Gastrocnemius medialis (tissue), 4 donors: ENCODE measurements at regions not wholly inside any gene's neighbourhood (a gene's known extent, or its start where the extent isn't known, plus 50 kb on each side); places are given as distances from the start of the nearest gene placed in this dataset.

Source experiments
- ATAC-seq, 2 donors: fragments of 150-250 bp; one replicate each; pipeline ENCODE4 v1.9.1; 2016
- DNase-seq, 2 donors: peaks; one replicate each; pipeline ENCODE4 v3.0.0-alpha.2; 2019
- H3K27ac ChIP-seq, 4 donors: fragments of 200-600 bp; sonication (generic); 1 replicate in 1 of 4; 2 replicates in 3 of 4; pipeline ENCODE4 v1.5.1; 2016 to 2018; ENCODE audit warnings: mild to moderate bottlenecking in 2 of 4, moderate library complexity in 1 of 4
- H3K27me3 ChIP-seq, 3 donors: fragments of 200-600 bp; sonication (generic) in 2 of 3; 1 replicate in 1 of 3; 2 replicates in 2 of 3; pipeline versions ENCODE4 v1.5.1 to v1.6.0; 2016 to 2019; ENCODE audit warnings: mild to moderate bottlenecking in 1 of 3, moderate library complexity in 1 of 3
- H3K36me3 ChIP-seq, 2 donors: fragments of 200-600 bp; sonication (generic) in 1 of 2; one replicate each; pipeline ENCODE4 v1.5.1; 2017 to 2018
- H3K4me1 ChIP-seq, 2 donors: fragments of 200-600 bp; sonication (generic) in 1 of 2; one replicate each; pipeline ENCODE4 v1.5.1; 2016 to 2017; ENCODE audit warnings: mild to moderate bottlenecking in 2 of 2
- H3K4me3 ChIP-seq, 4 donors: fragments of 200-600 bp; sonication (generic) in 3 of 4; 1 replicate in 1 of 4; 2 replicates in 3 of 4; pipeline ENCODE4 v1.5.1; 2016 to 2019; ENCODE audit warnings: mild to moderate bottlenecking in 2 of 4
- H3K9me3 ChIP-seq, 3 donors: fragments of 200-600 bp; sonication (generic) in 2 of 3; 1 replicate in 1 of 3; 2 replicates in 2 of 3; pipeline ENCODE4 v1.5.1; 2016 to 2019
- CTCF ChIP-seq, 5 experiments: fragments of 450-650 bp in 3 of 5; fragments of 200-600 bp in 2 of 5; sonication (generic) in 2 of 5; IDR thresholded peaks in 4 of 5; conservative IDR thresholded peaks in 1 of 5; 1 replicate in 4 of 5; 2 replicates in 1 of 5; pipeline ENCODE4 v1.5.1; 2016 to 2019; ENCODE audit warnings: antibody characterized with exemption in 5 of 5, mild to moderate bottlenecking in 3 of 5, moderate library complexity in 3 of 5
- POLR2A ChIP-seq, 2 donors: fragments of 450-650 bp; IDR thresholded peaks; one replicate each; pipeline ENCODE4 v1.6.1; 2017; ENCODE audit warnings: antibody characterized with exemption in 2 of 2, mild to moderate bottlenecking in 2 of 2, moderate library complexity in 2 of 2
- in situ Hi-C, 4 donors: fragments of 200-750 bp; cut with MboI; loops; one replicate each; pipeline versions ENCODE4 v1.15.0 to v1.8.0; 2017; ENCODE audit warnings: low sequenced_read_pairs in 4 of 4
- intact Hi-C: fragments of 100-400 bp; cut with DNase I; formaldehyde crosslinking; loops from one replicate; pipeline ENCODE4 v1.15.1; 2023; ENCODE audit warnings: low total_unique reads

DNA sequence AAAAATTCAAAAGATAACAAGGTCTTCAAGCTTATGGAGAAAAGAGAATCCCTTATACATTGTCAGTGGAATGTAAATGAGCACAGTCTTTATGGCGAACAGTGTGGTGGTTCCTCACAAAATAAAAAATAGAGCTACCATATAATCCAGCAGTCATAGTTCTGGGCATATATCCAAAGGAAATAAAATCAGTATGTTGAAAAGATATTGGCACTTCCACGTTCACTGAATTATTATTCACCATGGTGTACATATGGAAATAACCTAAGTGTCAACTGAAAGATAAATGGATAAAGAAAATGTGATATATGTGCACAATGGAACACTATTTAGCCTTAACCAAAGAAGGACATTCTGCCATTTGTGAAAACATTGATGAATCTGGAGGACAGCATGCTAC is 1161.2 kb downstream of the ROBO2 start:
- intact Hi-C loops (no loop called here), in situ Hi-C loops (no loop called here)

GRCh38 chr3:78204977-78205376 is 1165.1 kb downstream of the ROBO2 start:
- ATAC-seq, result no peak
- Histone ChIP-seq H3K4me3 (no peak overlapping the region), H3K27me3 (no peaks in the 10 kb centered on the region), H3K27ac (no peak overlapping the region), H3K36me3 (no peaks in the 10 kb centered on the region), H3K4me1 (no peaks in the 10 kb centered on the region), H3K9me3 (no peaks in the 10 kb centered on the region)
- in situ Hi-C loops (no loop called here), intact Hi-C loops (no loop called here)
- no peak for DNase-seq
- TF ChIP-seq CTCF (IDR thresholded peaks at IDR 0.05 in 4 of 5, conservative IDR thresholded peaks at IDR 0.05 in 1 of 5) (no peak), POLR2A (IDR thresholded peaks at IDR 0.05) (no peak)

More for the DNA sequence above, 1161.2 kb downstream of the ROBO2 start:
- no peak overlapping the region for H3K4me3 ChIP-seq
- TF ChIP-seq POLR2A (IDR thresholded peaks at IDR 0.05) (no peak), CTCF (IDR thresholded peaks at IDR 0.05 in 4 of 5, conservative IDR thresholded peaks at IDR 0.05 in 1 of 5) (no peak)
- ATAC-seq (no peak), DNase-seq (no peak)
- H3K4me1 ChIP-seq, result no peaks in the 10 kb centered on the region
- no peaks in the 10 kb centered on the region for H3K27me3 ChIP-seq
- no peaks in the 10 kb centered on the region for H3K36me3 ChIP-seq
- no peak overlapping the region for H3K27ac ChIP-seq
- H3K9me3 ChIP-seq, result no peaks in the 10 kb centered on the region

- Histone ChIP-seq H3K27ac (no peak overlapping the region), H3K27me3 (no peaks in the 10 kb centered on the region), H3K4me1 (no peaks in the 10 kb centered on the region), H3K9me3 (no peaks in the 10 kb centered on the region), H3K4me3 (no peak overlapping the region), H3K36me3 (no peaks in the 10 kb centered on the region)
- ATAC-seq (no peak), DNase-seq (no peak)
- TF ChIP-seq POLR2A (IDR thresholded peaks at IDR 0.05) (no peak), CTCF (IDR thresholded peaks at IDR 0.05 in 4 of 5, conservative IDR thresholded peaks at IDR 0.05 in 1 of 5) (no peak)
- intact Hi-C loops, result no loop called here
- in situ Hi-C loops, result no loop called here
Measured at GRCh38 chr3:78221300-78221699, 1181.4 kb downstream of the ROBO2 start.

GRCh38 chr3:78221796-78222195 is 1181.9 kb downstream of the ROBO2 start:
- in situ Hi-C loops, result no loop called here
- Histone ChIP-seq H3K36me3 (no peaks in the 10 kb centered on the region), H3K27ac (no peak overlapping the region), H3K9me3 (no peaks in the 10 kb centered on the region), H3K4me1 (no peaks in the 10 kb centered on the region), H3K27me3 (no peaks in the 10 kb centered on the region), H3K4me3 (no peak overlapping the region)
- DNase-seq (no peak), ATAC-seq (no peak)
- intact Hi-C loops, result no loop called here
- no peak for TF ChIP-seq CTCF (IDR thresholded peaks at IDR 0.05 in 4 of 5, conservative IDR thresholded peaks at IDR 0.05 in 1 of 5)

DNA sequence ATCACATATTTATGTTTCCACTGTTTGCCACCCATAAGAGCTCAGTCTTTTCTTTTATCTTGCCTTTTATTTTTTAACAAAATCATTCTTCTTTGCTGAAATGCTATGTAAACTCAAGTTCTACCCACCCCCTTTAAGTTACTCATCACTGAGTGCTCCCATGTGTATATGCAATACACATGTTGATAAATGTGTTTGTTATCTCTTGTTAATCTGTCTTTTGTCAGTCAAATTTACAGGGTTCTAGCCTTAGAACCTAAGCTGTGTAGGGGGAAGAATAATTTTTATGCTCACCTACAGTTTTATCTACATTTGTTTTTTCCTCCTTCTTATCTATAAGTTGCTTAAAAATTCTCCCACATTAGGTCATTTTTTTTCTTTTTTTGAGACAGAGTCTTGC is 1195.9 kb downstream of the ROBO2 start:
- TF ChIP-seq POLR2A (IDR thresholded peaks at IDR 0.05) (no peak), CTCF (IDR thresholded peaks at IDR 0.05 in 4 of 5, conservative IDR thresholded peaks at IDR 0.05 in 1 of 5) (no peak)
- no peak for ATAC-seq

More for the DNA sequence above, 1195.9 kb downstream of the ROBO2 start:
- Histone ChIP-seq H3K4me3 (no peak overlapping the region), H3K27me3 (no peaks in the 10 kb centered on the region), H3K36me3 (no peaks in the 10 kb centered on the region), H3K4me1 (no peaks in the 10 kb centered on the region), H3K9me3 (no peaks in the 10 kb centered on the region), H3K27ac (no peak overlapping the region)
- no peak for DNase-seq
- intact Hi-C loops (no loop called here), in situ Hi-C loops (no loop called here)
